ENCODE measurements at regions not wholly inside any gene's neighbourhood (a gene's known extent, or its start where the extent isn't known, plus 50 kb on each side); places are given as distances from the start of the nearest gene placed in this dataset.

- TF ChIP-seq ZNF326 (CRISPR knock-in tag; IDR thresholded peaks at IDR 0.05; ENCODE audit: borderline replicate concordance) (no peak), ZNF770 (CRISPR knock-in tag; IDR thresholded peaks at IDR 0.05) (no peak), CBX2 (IDR thresholded peaks at IDR 0.05; ENCODE audit: low read depth, low read length) (no peak), CBX2 (CRISPR knock-in tag; IDR thresholded peaks at IDR 0.05; ENCODE audit: low read depth) (no peak), ATF5 (CRISPR knock-in tag; IDR thresholded peaks at IDR 0.05; ENCODE audit: low read depth) (no peak), ZMYM4 (CRISPR knock-in tag; IDR thresholded peaks at IDR 0.05) (peak; percentile 83), ZBTB26 (CRISPR knock-in tag; IDR thresholded peaks at IDR 0.05; ENCODE audit: borderline replicate concordance) (0 out of 2 replicates have a peak, but pooled peaks have one; percentile 33), ZFX (CRISPR knock-in tag; IDR thresholded peaks at IDR 0.05; ENCODE audit: low read depth) (peak; percentile 42; the same call in 1 of the 2 replicates), ZNF781 (CRISPR knock-in tag; IDR thresholded peaks at IDR 0.05; ENCODE audit: borderline replicate concordance, not compliant biosample characterization) (no peak), HBP1 (CRISPR knock-in tag; IDR thresholded peaks at IDR 0.05; ENCODE audit: low read depth) (0 out of 2 replicates have a peak, but pooled peaks have one; percentile 14), ZNF292 (CRISPR knock-in tag; IDR thresholded peaks at IDR 0.05; ENCODE audit: borderline replicate concordance, low read depth) (peak; percentile 84; the same call in 1 of the 2 replicates), ZNF431 (CRISPR knock-in tag; IDR thresholded peaks at IDR 0.05; ENCODE audit: borderline replicate concordance, low read depth) (no peak), ZNF563 (CRISPR knock-in tag; IDR thresholded peaks at IDR 0.05) (no peak), ETV5 (CRISPR knock-in tag; IDR thresholded peaks at IDR 0.05; ENCODE audit: borderline replicate concordance) (no peak), MBNL3 (CRISPR knock-in tag; conservative IDR thresholded peaks at IDR 0.05) (no peak)
- TF ChIP-seq, protein P1, sequence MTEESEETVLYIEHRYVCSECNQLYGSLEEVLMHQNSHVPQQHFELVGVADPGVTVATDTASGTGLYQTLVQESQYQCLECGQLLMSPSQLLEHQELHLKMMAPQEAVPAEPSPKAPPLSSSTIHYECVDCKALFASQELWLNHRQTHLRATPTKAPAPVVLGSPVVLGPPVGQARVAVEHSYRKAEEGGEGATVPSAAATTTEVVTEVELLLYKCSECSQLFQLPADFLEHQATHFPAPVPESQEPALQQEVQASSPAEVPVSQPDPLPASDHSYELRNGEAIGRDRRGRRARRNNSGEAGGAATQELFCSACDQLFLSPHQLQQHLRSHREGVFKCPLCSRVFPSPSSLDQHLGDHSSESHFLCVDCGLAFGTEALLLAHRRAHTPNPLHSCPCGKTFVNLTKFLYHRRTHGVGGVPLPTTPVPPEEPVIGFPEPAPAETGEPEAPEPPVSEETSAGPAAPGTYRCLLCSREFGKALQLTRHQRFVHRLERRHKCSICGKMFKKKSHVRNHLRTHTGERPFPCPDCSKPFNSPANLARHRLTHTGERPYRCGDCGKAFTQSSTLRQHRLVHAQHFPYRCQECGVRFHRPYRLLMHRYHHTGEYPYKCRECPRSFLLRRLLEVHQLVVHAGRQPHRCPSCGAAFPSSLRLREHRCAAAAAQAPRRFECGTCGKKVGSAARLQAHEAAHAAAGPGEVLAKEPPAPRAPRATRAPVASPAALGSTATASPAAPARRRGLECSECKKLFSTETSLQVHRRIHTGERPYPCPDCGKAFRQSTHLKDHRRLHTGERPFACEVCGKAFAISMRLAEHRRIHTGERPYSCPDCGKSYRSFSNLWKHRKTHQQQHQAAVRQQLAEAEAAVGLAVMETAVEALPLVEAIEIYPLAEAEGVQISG (CRISPR knock-in tag; IDR thresholded peaks at IDR 0.05) = peak; percentile 19; the same call in 1 of the 2 replicates
- TF ChIP-seq, protein P2, sequence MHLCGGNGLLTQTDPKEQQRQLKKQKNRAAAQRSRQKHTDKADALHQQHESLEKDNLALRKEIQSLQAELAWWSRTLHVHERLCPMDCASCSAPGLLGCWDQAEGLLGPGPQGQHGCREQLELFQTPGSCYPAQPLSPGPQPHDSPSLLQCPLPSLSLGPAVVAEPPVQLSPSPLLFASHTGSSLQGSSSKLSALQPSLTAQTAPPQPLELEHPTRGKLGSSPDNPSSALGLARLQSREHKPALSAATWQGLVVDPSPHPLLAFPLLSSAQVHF (CRISPR knock-in tag; IDR thresholded peaks at IDR 0.05) = no peak
Measured at GRCh38 chr20:22425344-22426295, 158.8 kb downstream of the FOXA2 start (continued).

Measured in HepG2 (cell line).